ENCODE measurements at regions not wholly inside any gene's neighbourhood (a gene's known extent, or its start where the extent isn't known, plus 50 kb on each side); places are given as distances from the start of the nearest gene placed in this dataset.

DNA sequence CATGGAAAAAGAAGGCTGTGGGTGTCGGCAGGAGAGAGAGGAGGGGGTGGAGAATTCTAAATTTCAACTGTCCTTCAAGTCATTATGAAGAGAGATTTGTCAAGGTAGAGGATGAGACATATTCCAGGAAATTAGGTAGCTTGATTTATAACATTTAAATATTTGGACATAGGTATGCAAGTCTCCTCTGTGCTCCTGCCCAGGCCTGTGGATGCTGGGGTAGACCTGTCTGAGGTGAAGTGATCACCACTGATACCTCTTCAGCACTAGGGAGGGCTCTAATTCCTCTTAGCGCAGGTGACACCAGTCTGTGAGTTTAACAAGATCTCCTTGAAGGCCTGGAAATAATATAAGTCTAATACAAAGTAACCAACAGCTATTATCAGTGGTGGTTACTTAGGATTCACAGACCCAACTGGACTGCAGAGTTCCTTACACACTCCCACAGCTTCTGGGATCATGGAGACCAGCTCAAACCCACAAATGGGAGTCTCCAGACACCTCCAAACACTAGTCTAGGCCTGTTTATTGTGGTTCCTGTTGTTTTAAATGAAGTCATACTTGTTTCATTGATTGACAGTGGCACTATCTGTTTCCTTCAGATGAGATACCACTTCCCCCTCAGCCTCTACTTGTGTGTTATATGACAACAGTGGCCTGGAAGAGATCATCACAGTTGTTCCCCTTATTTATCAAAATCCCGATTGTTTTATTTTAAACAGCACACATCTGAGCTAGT lies 104.1 kb upstream of the ITPRID2 start:
- H3K4ac ChIP-seq (ENCODE audit: low read depth, low read length), result no peak overlapping the region
- no peaks in the 10 kb centered on the region for H4K20me1 ChIP-seq (ENCODE audit: control insufficient read depth, insufficient read depth, insufficient read length)
- H4K5ac ChIP-seq (ENCODE audit: insufficient read length, low read depth, low read length), result no peak overlapping the region
- H3K9me3 ChIP-seq (ENCODE audit: control insufficient read depth, low read depth, low read length), result no peaks in the 10 kb centered on the region
- H3K27ac ChIP-seq (ENCODE audit: insufficient read length, low read depth, low read length), result no peak overlapping the region
- H3K23me2 ChIP-seq (ENCODE audit: insufficient read length, low read depth, low read length, poor library complexity, severe bottlenecking), result no peaks in the 10 kb centered on the region
- Mint-ChIP-seq H3K9me3 (peaks cover 0 to 2% of the 10 kb centered on the region in 2 experiments; a peak in 2 of 5 replicates), H3K36me3 (ENCODE audit: insufficient read depth in 1 of 3, low read depth in 3 of 3) (peaks cover 0 to 2% (median 0%) of the 10 kb centered on the region in 3 experiments; a peak in 2 of 7 replicates), H3K4me3 (no peak overlapping the region), H3K27ac (peak overlapping the region in 1 of 3 experiments; percentile 74; a peak in 1 of 7 replicates), H3K4me1 (0 out of 4 replicates have a peak, but pooled peaks cover 0 to 3% of the 10 kb centered on the region in 2 experiments), H3K27me3 (ENCODE audit: low read depth) (no peaks in the 10 kb centered on the region)
- no peak overlapping the region for H3K18ac ChIP-seq (ENCODE audit: insufficient read length, low read depth, low read length)
- H2BK12ac ChIP-seq (ENCODE audit: insufficient read length, low read depth, low read length), result no peak overlapping the region
- no peak overlapping the region for H3K4me2 ChIP-seq (ENCODE audit: insufficient read depth, insufficient read length, low read length)
- no peak overlapping the region for H2BK120ac ChIP-seq (ENCODE audit: low read depth, low read length, poor library complexity, severe bottlenecking)
- no peak for DNase-seq
- H3K56ac ChIP-seq (ENCODE audit: insufficient read length, low read depth, low read length), result no peak overlapping the region
- no peaks in the 10 kb centered on the region for H3K79me1 ChIP-seq (ENCODE audit: insufficient read depth, low read depth, low read length, poor library complexity, severe bottlenecking)
- H2AFZ ChIP-seq (ENCODE audit: low read length), result no peak overlapping the region
- H4K91ac ChIP-seq (ENCODE audit: insufficient read length, low read depth, low read length), result no peak overlapping the region
- TF ChIP-seq CTCF (conservative IDR thresholded peaks at IDR 0.05), result no peak
- H3K9ac ChIP-seq (ENCODE audit: extremely low read depth, insufficient read length, low read length), result no peak overlapping the region
- H3K79me2 ChIP-seq (ENCODE audit: insufficient read depth, low read length), result no peaks in the 10 kb centered on the region
- no peak overlapping the region for H3T11ph ChIP-seq (ENCODE audit: low read length)
- no peak overlapping the region for H4K8ac ChIP-seq (replicated peaks; ENCODE audit: insufficient read length, low read depth, low read length)
- H3K4me1 ChIP-seq (ENCODE audit: insufficient read depth, low read length), result no peaks in the 10 kb centered on the region
- no peaks in the 10 kb centered on the region for H3K27me3 ChIP-seq (ENCODE audit: insufficient read depth, low read length)
- H2AK5ac ChIP-seq (ENCODE audit: insufficient read length, low read length), result no peak overlapping the region
- H2BK15ac ChIP-seq (ENCODE audit: low read depth, low read length), result no peak overlapping the region
- H3K14ac ChIP-seq (ENCODE audit: insufficient read depth, low read length), result no peak overlapping the region
- no peak overlapping the region for H3K23ac ChIP-seq (ENCODE audit: insufficient read length, low read depth, low read length)
- no CpG with 5 or more reads among the region's 3 CpGs for WGBS (ENCODE audit: extremely low coverage, insufficient read length, low lambda C conversion rate)
- H2BK5ac ChIP-seq (ENCODE audit: insufficient read length, low read length), result no peak overlapping the region
- no peak overlapping the region for H2BK20ac ChIP-seq (ENCODE audit: low read depth, low read length, poor library complexity, severe bottlenecking)

Data from H9 (cell line).